ENCODE measurements at regions not wholly inside any gene's neighbourhood (a gene's known extent, or its start where the extent isn't known, plus 50 kb on each side); places are given as distances from the start of the nearest gene placed in this dataset.

GRCh38 chr4:149247164-149247563, 568.5 kb downstream of the IQCM start:
- Histone ChIP-seq H3K36me3 (no peaks in the 10 kb centered on the region), H3K9me3 (no peaks in the 10 kb centered on the region), H3K27me3 (no peaks in the 10 kb centered on the region), H3K4me1 (no peaks in the 10 kb centered on the region), H3K4me3 (no peak overlapping the region), H3K27ac (no peak overlapping the region)
- intact Hi-C loops (cut with DNase I), result no loop called here
- ATAC-seq, result no peak
- TF ChIP-seq, protein P1, sequence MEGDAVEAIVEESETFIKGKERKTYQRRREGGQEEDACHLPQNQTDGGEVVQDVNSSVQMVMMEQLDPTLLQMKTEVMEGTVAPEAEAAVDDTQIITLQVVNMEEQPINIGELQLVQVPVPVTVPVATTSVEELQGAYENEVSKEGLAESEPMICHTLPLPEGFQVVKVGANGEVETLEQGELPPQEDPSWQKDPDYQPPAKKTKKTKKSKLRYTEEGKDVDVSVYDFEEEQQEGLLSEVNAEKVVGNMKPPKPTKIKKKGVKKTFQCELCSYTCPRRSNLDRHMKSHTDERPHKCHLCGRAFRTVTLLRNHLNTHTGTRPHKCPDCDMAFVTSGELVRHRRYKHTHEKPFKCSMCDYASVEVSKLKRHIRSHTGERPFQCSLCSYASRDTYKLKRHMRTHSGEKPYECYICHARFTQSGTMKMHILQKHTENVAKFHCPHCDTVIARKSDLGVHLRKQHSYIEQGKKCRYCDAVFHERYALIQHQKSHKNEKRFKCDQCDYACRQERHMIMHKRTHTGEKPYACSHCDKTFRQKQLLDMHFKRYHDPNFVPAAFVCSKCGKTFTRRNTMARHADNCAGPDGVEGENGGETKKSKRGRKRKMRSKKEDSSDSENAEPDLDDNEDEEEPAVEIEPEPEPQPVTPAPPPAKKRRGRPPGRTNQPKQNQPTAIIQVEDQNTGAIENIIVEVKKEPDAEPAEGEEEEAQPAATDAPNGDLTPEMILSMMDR (IDR thresholded peaks at IDR 0.05), result no peak
- DNase-seq, result no peak

DNA sequence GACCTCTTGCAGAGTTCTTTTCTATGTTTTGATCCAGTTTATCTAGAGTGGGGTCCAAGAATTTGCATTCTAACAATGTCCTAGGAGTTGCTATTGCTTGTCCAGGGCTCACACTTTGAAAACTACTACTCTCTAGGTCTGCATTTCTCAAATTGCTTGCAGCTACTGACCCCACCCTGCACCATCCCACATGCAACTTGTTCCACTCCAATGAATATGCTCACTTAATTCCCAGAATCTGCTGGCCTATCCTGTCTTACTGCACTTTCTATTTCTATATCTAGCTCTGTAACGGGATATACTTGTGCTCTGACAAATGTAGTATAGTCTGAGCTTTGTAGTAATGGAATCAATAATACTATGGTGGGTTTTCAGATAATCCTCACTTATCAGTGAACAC, 570.3 kb downstream of the IQCM start:
- no peak for DNase-seq
- intact Hi-C loops (cut with DNase I), result no loop called here
- no peak overlapping the region for H3K4me3 ChIP-seq
- no peaks in the 10 kb centered on the region for H3K9me3 ChIP-seq
- no peaks in the 10 kb centered on the region for H3K36me3 ChIP-seq
- TF ChIP-seq, protein P1 (IDR thresholded peaks at IDR 0.05), result no peak
- no peak for ATAC-seq
- H3K4me1 ChIP-seq, result no peaks in the 10 kb centered on the region
- H3K27me3 ChIP-seq, result no peaks in the 10 kb centered on the region
- no peak overlapping the region for H3K27ac ChIP-seq

GRCh38 chr4:149238097-149238496, 577.5 kb downstream of the IQCM start:
- ATAC-seq (no peak), DNase-seq (no peak)
- no peak overlapping the region for H3K27ac ChIP-seq
- H3K36me3 ChIP-seq, result no peaks in the 10 kb centered on the region
- H3K4me3 ChIP-seq, result no peak overlapping the region
- TF ChIP-seq, protein P1 (IDR thresholded peaks at IDR 0.05), result no peak
- intact Hi-C loops (cut with DNase I), result no loop called here
- no peaks in the 10 kb centered on the region for H3K27me3 ChIP-seq
- no peaks in the 10 kb centered on the region for H3K9me3 ChIP-seq
- no peaks in the 10 kb centered on the region for H3K4me1 ChIP-seq

- H3K36me3 ChIP-seq, result no peaks in the 10 kb centered on the region
- DNase-seq, result no peak
- no peak overlapping the region for H3K4me3 ChIP-seq
- no peaks in the 10 kb centered on the region for H3K4me1 ChIP-seq
- no peak overlapping the region for H3K27ac ChIP-seq
- no peak for ATAC-seq
- no peaks in the 10 kb centered on the region for H3K27me3 ChIP-seq
- intact Hi-C loops (cut with DNase I), result no loop called here
- peaks cover 0 to 2% of the 10 kb centered on the region in 2 donors for H3K9me3 ChIP-seq
- TF ChIP-seq, protein P1 (IDR thresholded peaks at IDR 0.05), result no peak
Measured at GRCh38 chr4:149234798-149235197, 580.8 kb downstream of the IQCM start.

GRCh38 chr4:149223659-149224058, 592.0 kb downstream of the IQCM start:
- no peak overlapping the region for H3K4me3 ChIP-seq
- DNase-seq, result no peak
- no peak overlapping the region for H3K27ac ChIP-seq
- intact Hi-C loops (cut with DNase I), result no loop called here
- TF ChIP-seq, protein P1 (IDR thresholded peaks at IDR 0.05), result no peak
- no peaks in the 10 kb centered on the region for H3K36me3 ChIP-seq
- H3K9me3 ChIP-seq, result peaks cover 0 to 46% of the 10 kb centered on the region in 2 donors
- ATAC-seq, result no peak
- no peaks in the 10 kb centered on the region for H3K4me1 ChIP-seq
- H3K27me3 ChIP-seq, result no peaks in the 10 kb centered on the region
